RWPE1 (cell line): ENCODE measurements at regions not wholly inside any gene's neighbourhood (a gene's known extent, or its start where the extent isn't known, plus 50 kb on each side); places are given as distances from the start of the nearest gene placed in this dataset.

Experiments
- CTCF ChIA-PET: fragments of 350-600 bp; sonication (Branson Sonifier 250); formaldehyde crosslinking; extraction: SDS; loops from one replicate; lab custom pipeline; 2021; lab: Yijun Ruan, JAX
- POLR2A ChIA-PET: fragments of 400-600 bp; formaldehyde crosslinking; extraction: SDS; loops from one replicate; lab custom pipeline; 2020; ENCODE audit warnings: antibody characterized with exemption; ENCODE audit not compliant: low non-redundant PET; lab: Yijun Ruan, JAX
- DNase-seq: peaks from one replicate; pipeline ENCODE4 v3.0.0; 2012; ENCODE audit warnings: low spot score
- H3K27ac ChIP-seq: fragments of 450-650 bp; 2 replicates; pipeline ENCODE4 v1.5.1; 2017
- TF ChIP-seq, protein P1 (sequence below): fragments of 450-650 bp; conservative IDR thresholded peaks from 2 replicates; pipeline ENCODE4 v1.5.1; 2017; ENCODE audit warnings: low read depth, mild to moderate bottlenecking

DNA sequence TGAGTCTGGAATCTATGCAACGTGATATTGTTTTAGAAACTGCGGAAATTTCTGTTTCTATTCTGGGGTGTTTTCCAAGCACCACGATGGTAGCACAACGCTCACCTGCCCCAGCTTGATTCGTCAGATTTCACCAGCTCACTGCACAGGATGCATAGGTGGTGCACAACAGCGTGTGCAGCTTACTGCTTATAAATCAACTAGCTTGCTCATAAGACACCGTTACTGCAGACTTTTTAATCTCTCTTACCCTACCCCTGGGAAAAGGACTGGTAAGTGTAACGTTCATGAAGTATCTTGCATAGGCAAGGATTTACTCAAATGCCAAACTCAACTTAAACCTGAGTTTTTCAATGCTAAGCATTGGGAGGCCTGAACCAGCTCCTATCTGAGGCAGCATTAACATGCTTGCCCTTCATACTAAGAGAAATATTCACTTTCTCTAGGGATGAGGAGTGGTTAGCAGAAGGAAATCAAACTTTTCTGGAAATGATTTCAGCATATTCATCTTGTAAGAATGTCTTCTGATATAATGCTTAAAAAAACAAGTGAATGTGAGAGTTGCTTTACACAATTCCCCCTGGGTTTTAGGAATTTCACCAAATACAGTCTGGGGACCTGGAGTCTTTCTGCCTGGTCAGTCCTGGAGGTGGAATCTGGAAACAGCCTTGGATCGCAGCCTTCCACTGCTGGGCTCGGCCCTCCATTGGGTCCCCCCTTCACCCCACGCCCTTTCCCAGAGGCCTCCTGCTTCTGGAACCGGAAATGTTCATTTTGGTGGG, 100.6 kb downstream of the DACT2 start:
- DNase-seq, result no peak
- POLR2A ChIA-PET, result no interaction called here
- CTCF ChIA-PET, result interaction anchor here (0.6 to 0.7 kb wide), 2 partner anchors 78 to 232 kb away, joined by 3 read pairs; no protein-coding TSS in a partner anchor
- TF ChIP-seq, protein P1, sequence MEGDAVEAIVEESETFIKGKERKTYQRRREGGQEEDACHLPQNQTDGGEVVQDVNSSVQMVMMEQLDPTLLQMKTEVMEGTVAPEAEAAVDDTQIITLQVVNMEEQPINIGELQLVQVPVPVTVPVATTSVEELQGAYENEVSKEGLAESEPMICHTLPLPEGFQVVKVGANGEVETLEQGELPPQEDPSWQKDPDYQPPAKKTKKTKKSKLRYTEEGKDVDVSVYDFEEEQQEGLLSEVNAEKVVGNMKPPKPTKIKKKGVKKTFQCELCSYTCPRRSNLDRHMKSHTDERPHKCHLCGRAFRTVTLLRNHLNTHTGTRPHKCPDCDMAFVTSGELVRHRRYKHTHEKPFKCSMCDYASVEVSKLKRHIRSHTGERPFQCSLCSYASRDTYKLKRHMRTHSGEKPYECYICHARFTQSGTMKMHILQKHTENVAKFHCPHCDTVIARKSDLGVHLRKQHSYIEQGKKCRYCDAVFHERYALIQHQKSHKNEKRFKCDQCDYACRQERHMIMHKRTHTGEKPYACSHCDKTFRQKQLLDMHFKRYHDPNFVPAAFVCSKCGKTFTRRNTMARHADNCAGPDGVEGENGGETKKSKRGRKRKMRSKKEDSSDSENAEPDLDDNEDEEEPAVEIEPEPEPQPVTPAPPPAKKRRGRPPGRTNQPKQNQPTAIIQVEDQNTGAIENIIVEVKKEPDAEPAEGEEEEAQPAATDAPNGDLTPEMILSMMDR, result no peak
- no peak overlapping the region for H3K27ac ChIP-seq

DNA sequence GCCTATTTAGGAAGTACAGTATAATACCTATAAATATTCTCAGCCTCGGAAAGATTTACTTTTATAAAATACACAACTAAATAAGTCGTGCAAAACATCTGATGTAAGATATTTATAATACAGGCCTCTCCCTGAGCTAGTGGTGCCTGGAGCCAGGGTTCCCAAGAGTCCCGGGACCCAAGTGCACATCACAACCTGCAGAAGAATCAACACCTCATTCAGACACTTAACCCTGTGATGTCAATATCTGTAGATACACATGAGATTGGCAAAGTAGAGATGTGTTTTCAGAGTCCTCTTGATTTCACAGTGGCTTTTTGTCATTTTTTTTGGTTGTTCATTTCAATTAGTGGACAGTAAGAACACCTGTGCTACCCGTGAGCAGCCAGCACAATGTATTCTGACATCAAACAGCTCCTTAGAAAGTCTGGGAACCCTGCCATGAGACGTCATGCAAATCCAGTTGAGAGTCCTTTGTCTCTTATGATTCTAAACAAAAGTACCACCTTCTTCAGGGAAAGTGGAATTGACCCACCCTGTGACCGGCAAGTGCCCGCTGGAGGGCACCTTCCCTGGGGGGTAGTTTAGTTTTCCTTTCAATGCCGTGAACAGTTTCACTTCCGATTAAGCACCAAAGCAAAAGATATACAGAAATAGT, 101.6 kb downstream of the DACT2 start:
- POLR2A ChIA-PET, result no interaction called here
- CTCF ChIA-PET, result no interaction called here
- no peak overlapping the region for H3K27ac ChIP-seq
- no peak for DNase-seq
- TF ChIP-seq, protein P1, result no peak

DNA sequence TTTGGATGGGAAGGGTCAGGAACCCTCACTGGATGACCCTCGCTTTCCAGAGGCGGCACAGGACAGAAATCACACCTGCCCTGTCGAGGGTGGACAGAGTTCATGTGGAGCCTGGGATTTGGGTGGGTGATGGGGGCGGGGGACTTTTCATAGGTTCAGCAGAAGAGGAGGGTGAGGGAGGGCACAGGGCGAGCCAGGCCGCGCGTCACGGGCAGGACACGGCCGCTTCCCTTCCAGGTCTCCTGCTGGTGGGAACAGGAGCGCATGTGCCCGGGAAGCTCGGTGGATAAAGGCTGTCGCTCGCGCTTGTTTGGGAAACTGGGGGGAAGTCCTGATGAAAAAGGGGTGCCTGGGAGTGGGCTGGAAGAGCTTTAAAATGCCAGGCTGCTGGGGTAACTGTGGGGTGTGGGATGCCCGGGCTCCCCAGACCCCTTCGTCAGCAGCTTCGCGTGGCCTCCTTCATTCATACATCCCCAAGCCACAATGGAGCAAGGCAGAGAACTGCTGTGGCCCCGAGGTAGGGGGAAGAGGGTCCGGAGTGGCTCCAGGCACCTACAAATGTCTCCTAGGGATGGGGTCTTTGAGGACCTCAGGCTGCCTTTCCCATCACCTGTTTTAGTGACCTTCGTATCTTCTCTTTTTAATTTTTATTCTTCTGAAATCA, 102.2 kb downstream of the DACT2 start:
- TF ChIP-seq, protein P1, result no peak
- no peak for DNase-seq
- CTCF ChIA-PET, result no interaction called here
- H3K27ac ChIP-seq, result no peak overlapping the region
- POLR2A ChIA-PET, result no interaction called here

DNA sequence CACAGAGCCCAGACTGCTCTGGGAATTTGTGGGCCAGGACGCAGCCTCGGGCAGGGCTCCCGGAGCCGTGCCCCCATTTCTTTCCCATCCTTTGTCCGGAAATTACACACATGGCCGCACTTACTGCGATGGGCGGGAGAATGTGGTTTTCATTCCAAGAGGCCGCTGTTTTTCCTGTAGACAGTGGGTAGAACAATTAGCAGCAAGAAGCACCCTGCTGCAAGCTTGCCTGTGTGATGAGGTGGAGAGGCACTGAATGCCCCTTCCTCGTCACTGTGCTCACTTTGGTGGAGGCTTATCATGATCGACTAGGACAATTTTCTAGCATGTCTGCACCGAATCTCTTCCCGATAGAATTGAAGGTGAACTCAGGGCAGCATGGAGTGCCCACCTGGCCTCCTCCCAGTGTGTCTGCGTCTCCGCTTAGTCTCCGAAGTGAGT, 102.8 kb downstream of the DACT2 start:
- TF ChIP-seq, protein P1, result no peak
- DNase-seq, result no peak
- ChIA-PET CTCF (no interaction called here), POLR2A (no interaction called here)
- no peak overlapping the region for H3K27ac ChIP-seq

DNA sequence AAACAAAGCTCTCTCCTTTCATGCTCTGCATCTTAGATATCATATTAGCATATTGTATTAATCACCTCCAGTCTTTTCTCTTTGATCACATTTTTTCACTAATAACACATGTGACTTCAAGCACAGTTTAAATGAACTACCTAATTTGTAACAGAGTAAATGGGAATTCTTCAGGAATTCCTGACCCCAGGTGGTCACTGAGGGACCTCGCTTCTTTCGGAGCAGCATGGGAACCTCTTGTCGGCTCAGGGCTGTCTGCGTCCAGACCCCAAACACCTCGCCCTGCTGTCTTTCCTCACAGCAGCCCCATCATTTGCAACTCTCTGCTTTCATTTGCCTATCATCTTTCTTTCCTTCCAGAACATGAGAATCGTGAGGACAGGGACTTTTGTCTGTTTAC, 103.5 kb downstream of the DACT2 start:
- DNase-seq, result no peak
- TF ChIP-seq, protein P1, result no peak
- CTCF ChIA-PET, result no interaction called here
- H3K27ac ChIP-seq, result no peak overlapping the region
- POLR2A ChIA-PET, result no interaction called here

DNA sequence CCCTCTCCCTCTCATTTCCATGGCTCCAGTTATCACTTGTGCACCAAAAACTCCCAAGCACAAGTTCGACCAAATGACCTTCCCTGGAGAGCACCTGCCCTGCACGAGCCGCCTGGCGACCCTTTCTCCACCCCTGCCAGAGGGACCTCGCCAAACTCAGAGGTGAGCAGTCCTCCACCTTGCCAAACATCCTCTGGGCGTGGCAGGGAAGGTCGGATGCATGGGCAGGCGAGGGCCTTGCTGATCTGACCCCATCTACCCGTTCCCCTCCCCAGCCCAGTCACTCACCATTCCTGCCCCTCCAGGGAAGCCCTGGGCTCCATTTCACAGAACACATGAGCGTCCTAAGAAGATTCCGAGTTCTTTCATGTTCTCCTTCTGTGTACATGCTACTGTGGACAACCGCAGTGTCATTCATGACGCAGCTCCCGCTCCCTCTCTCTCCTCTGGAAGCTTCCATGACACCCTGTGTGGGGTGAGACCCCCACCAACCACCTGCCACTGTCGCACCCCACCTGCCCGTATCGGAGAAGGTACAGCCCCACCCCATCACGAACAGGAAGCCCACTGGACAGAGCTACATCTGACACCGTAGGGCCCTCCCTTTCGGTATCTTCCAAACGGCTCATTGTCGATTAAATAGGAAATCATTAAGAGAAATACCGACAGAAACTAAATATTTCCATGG, 104.3 kb downstream of the DACT2 start:
- CTCF ChIA-PET, result no interaction called here
- POLR2A ChIA-PET, result no interaction called here
- DNase-seq, result no peak
- H3K27ac ChIP-seq, result no peak overlapping the region
- TF ChIP-seq, protein P1, result no peak
